OCI-LY7 (cell line): ENCODE measurements at regions not wholly inside any gene's neighbourhood (a gene's known extent, or its start where the extent isn't known, plus 50 kb on each side); places are given as distances from the start of the nearest gene placed in this dataset.

Experiments used
- CTCF ChIP-seq: fragments of 200-600 bp; sonication (generic); conservative IDR thresholded peaks from 2 replicates; pipeline ENCODE4 v1.5.1; 2014; ENCODE audit warnings: mild to moderate bottlenecking, antibody characterized with exemption, low read length, moderate library complexity, mixed read lengths
- EZH2phosphoT487 ChIP-seq: fragments of 200-600 bp; sonication (generic); IDR thresholded peaks from 2 replicates; pipeline ENCODE4 v1.6.1; 2018; ENCODE audit warnings: low read depth, borderline replicate concordance, mild to moderate bottlenecking, mixed run types, antibody characterized with exemption, low read length, moderate library complexity, mixed read lengths

GRCh38 chr2:60230037-60230436 lies 323.4 kb downstream of the BCL11A start:
- no peak for TF ChIP-seq CTCF
- TF ChIP-seq EZH2phosphoT487, result no peak
